ENCODE measurements at regions not wholly inside any gene's neighbourhood (a gene's known extent, or its start where the extent isn't known, plus 50 kb on each side); places are given as distances from the start of the nearest gene placed in this dataset.

GRCh38 chr22:44610071-44610470 is 91.9 kb upstream of the PRR5 start:
- DNase-seq, result no peak

- DNase-seq, result no peak
These were observed 92.5 kb upstream of the PRR5 start for GRCh38 chr22:44609400-44609988.

- DNase-seq, result no peak
These were observed 93.2 kb upstream of the PRR5 start for GRCh38 chr22:44608597-44609399.

GRCh38 chr22:44606126-44606525 is 95.9 kb upstream of the PRR5 start:
- no peak for DNase-seq

- no peak for DNase-seq
These were observed 96.5 kb upstream of the PRR5 start for GRCh38 chr22:44605486-44605885.

GRCh38 chr22:44604991-44605390 is 97.0 kb upstream of the PRR5 start:
- DNase-seq, result no peak

GRCh38 chr22:44604455-44604854 is 97.5 kb upstream of the PRR5 start:
- DNase-seq, result no peak

GRCh38 chr22:44603767-44604166 is 98.2 kb upstream of the PRR5 start:
- DNase-seq, result no peak

GRCh38 chr22:44601725-44602124 is 100.3 kb upstream of the PRR5 start:
- no peak for DNase-seq

- no peak for DNase-seq
These were observed 100.8 kb upstream of the PRR5 start for GRCh38 chr22:44601189-44601588.

- DNase-seq, result no peak
These were observed 101.7 kb upstream of the PRR5 start for GRCh38 chr22:44600207-44600785.

GRCh38 chr22:44599500-44600140 is 101.6 kb upstream of the RTL6 start:
- DNase-seq, result no peak

- DNase-seq, result no peak
These were observed 101.1 kb upstream of the RTL6 start for GRCh38 chr22:44599084-44599483.

GRCh38 chr22:44597616-44598015 is 99.6 kb upstream of the RTL6 start:
- DNase-seq, result peak; percentile 75

- no peak for DNase-seq
These were observed 98.5 kb upstream of the RTL6 start for GRCh38 chr22:44596396-44597125.

GRCh38 chr22:44595841-44596341 is 97.9 kb upstream of the RTL6 start:
- peak; percentile 40 for DNase-seq

- DNase-seq, result no peak
These were observed 96.9 kb upstream of the RTL6 start for GRCh38 chr22:44594951-44595350.

GRCh38 chr22:44592824-44593148 is 94.8 kb upstream of the RTL6 start:
- no peak for DNase-seq

- DNase-seq, result no peak
These were observed 94.2 kb upstream of the RTL6 start for GRCh38 chr22:44592126-44592823.

GRCh38 chr22:44591146-44591790 is 93.2 kb upstream of the RTL6 start:
- DNase-seq, result no peak

- DNase-seq, result no peak
These were observed 92.3 kb upstream of the RTL6 start for GRCh38 chr22:44590291-44590690.

- no peak for DNase-seq
These were observed 91.8 kb upstream of the RTL6 start for GRCh38 chr22:44589831-44590230.

Data from NCI-H1092 (cell line).